ENCODE measurements at regions not wholly inside any gene's neighbourhood (a gene's known extent, or its start where the extent isn't known, plus 50 kb on each side); places are given as distances from the start of the nearest gene placed in this dataset.

GRCh38 chr3:168859574-168859973 is 763.9 kb upstream of the GOLIM4 start:
- TF ChIP-seq MXI1 (conservative IDR thresholded peaks at IDR 0.05; ENCODE audit: poor library complexity, severe bottlenecking) (no peak), REST (IDR thresholded peaks at IDR 0.05; ENCODE audit: borderline replicate concordance) (no peak), EP300 (conservative IDR thresholded peaks at IDR 0.05; ENCODE audit: poor library complexity, severe bottlenecking) (no peak), SMC3 (conservative IDR thresholded peaks at IDR 0.05; ENCODE audit: poor library complexity) (no peak), CTCF (IDR thresholded peaks at IDR 0.05; ENCODE audit: poor library complexity, severe bottlenecking) (no peak), RAD21 (conservative IDR thresholded peaks at IDR 0.05) (no peak)
- H3K9me2 ChIP-seq (ENCODE audit: insufficient read depth, low read length): no peaks in the 10 kb centered on the region
- no peaks in the 10 kb centered on the region for H3K79me2 ChIP-seq (replicated peaks; ENCODE audit: insufficient read depth, low read length)
- H3K36me3 ChIP-seq (ENCODE audit: insufficient read depth, low read length): no peaks in the 10 kb centered on the region
- H2AFZ ChIP-seq (ENCODE audit: low read depth, low read length): no peak overlapping the region
- H3K9ac ChIP-seq (ENCODE audit: low read length): no peak overlapping the region
- no peaks in the 10 kb centered on the region for H3F3A ChIP-seq (ENCODE audit: insufficient read depth, low read length, poor library complexity, severe bottlenecking)
- no peak overlapping the region for H3K27ac ChIP-seq (ENCODE audit: low read length)
- no peak overlapping the region for H3K4me2 ChIP-seq (ENCODE audit: low read length)
- no peaks in the 10 kb centered on the region for H3K27me3 ChIP-seq (ENCODE audit: insufficient read depth, low read depth, low read length)
- H4K20me1 ChIP-seq (ENCODE audit: insufficient read depth): no peaks in the 10 kb centered on the region
- no peak overlapping the region for H3K4me3 ChIP-seq (ENCODE audit: low read length)
- H3K9me3 ChIP-seq (ENCODE audit: low read length): no peaks in the 10 kb centered on the region

GRCh38 chr3:168859143-168859542 is 763.4 kb upstream of the GOLIM4 start:
- H3K27me3 ChIP-seq (ENCODE audit: insufficient read depth, low read depth, low read length): no peaks in the 10 kb centered on the region
- no peak overlapping the region for H3K4me3 ChIP-seq (ENCODE audit: low read length)
- H3K27ac ChIP-seq (ENCODE audit: low read length): no peak overlapping the region
- H3F3A ChIP-seq (ENCODE audit: insufficient read depth, low read length, poor library complexity, severe bottlenecking): no peaks in the 10 kb centered on the region
- no peaks in the 10 kb centered on the region for H4K20me1 ChIP-seq (ENCODE audit: insufficient read depth)
- H3K36me3 ChIP-seq (ENCODE audit: insufficient read depth, low read length): no peaks in the 10 kb centered on the region
- no peak overlapping the region for H2AFZ ChIP-seq (ENCODE audit: low read depth, low read length)
- H3K4me2 ChIP-seq (ENCODE audit: low read length): no peak overlapping the region
- no peak overlapping the region for H3K9ac ChIP-seq (ENCODE audit: low read length)
- no peaks in the 10 kb centered on the region for H3K79me2 ChIP-seq (replicated peaks; ENCODE audit: insufficient read depth, low read length)
- H3K9me2 ChIP-seq (ENCODE audit: insufficient read depth, low read length): no peaks in the 10 kb centered on the region
- TF ChIP-seq TAF1 (IDR thresholded peaks at IDR 0.05; ENCODE audit: low read depth) (no peak), SMC3 (conservative IDR thresholded peaks at IDR 0.05; ENCODE audit: poor library complexity) (no peak), RAD21 (conservative IDR thresholded peaks at IDR 0.05) (no peak), POLR2AphosphoS5 (IDR thresholded peaks at IDR 0.05) (no peak), EP300 (conservative IDR thresholded peaks at IDR 0.05; ENCODE audit: poor library complexity, severe bottlenecking) (no peak), MXI1 (conservative IDR thresholded peaks at IDR 0.05; ENCODE audit: poor library complexity, severe bottlenecking) (no peak), EZH2 (IDR thresholded peaks at IDR 0.05; ENCODE audit: borderline replicate concordance, insufficient read depth, low read length, poor library complexity, severe bottlenecking) (no peak), REST (IDR thresholded peaks at IDR 0.05; ENCODE audit: borderline replicate concordance) (no peak), CTCF (IDR thresholded peaks at IDR 0.05; ENCODE audit: poor library complexity, severe bottlenecking) (no peak)
- no peaks in the 10 kb centered on the region for H3K9me3 ChIP-seq (ENCODE audit: low read length)
